GM12891 (cell line): ENCODE measurements at regions not wholly inside any gene's neighbourhood (a gene's known extent, or its start where the extent isn't known, plus 50 kb on each side); places are given as distances from the start of the nearest gene placed in this dataset.
"Not testable (repeated sequence)": the region's sequence is repeated elsewhere in the genome, so short reads cannot be mapped to it uniquely, and the experiment has no call there.

Experiments
- DNase-seq: peaks from one replicate; pipeline ENCODE4 v3.0.0; 2011; ENCODE audit warnings: low spot score; ENCODE audit not compliant: insufficient read length
- FAIRE-seq: peaks from 2 replicates; lab custom pipeline; 2011; peaks lifted over from hg19 to GRCh38; lab: Jason Lieb, UNC
- PAX5 ChIP-seq: IDR thresholded peaks from 2 replicates; pipeline ENCODE4 v1.6.1; 2011; ENCODE audit warnings: low read length, moderate library complexity, mild to moderate bottlenecking; ENCODE audit not compliant: insufficient read depth, severe bottlenecking
- POLR2A ChIP-seq: IDR thresholded peaks from 2 replicates; pipeline ENCODE4 v1.6.1; 2011; ENCODE audit warnings: low read depth, low read length, control low read depth
- POLR2AphosphoS5 ChIP-seq: IDR thresholded peaks from 2 replicates; pipeline ENCODE4 v1.6.1; 2011; ENCODE audit warnings: low read depth, low read length, control low read depth
- POU2F2 ChIP-seq: IDR thresholded peaks from 2 replicates; pipeline ENCODE4 v1.6.1; 2011; ENCODE audit warnings: low read depth, mild to moderate bottlenecking, control low read depth, low read length, moderate library complexity
- SPI1 ChIP-seq: IDR thresholded peaks from 2 replicates; pipeline ENCODE4 v1.6.1; 2011; ENCODE audit warnings: low read depth, low read length, control low read depth
- TAF1 ChIP-seq: IDR thresholded peaks from 2 replicates; pipeline ENCODE4 v1.6.1; 2011; ENCODE audit warnings: low read depth, low read length, control low read depth

DNA sequence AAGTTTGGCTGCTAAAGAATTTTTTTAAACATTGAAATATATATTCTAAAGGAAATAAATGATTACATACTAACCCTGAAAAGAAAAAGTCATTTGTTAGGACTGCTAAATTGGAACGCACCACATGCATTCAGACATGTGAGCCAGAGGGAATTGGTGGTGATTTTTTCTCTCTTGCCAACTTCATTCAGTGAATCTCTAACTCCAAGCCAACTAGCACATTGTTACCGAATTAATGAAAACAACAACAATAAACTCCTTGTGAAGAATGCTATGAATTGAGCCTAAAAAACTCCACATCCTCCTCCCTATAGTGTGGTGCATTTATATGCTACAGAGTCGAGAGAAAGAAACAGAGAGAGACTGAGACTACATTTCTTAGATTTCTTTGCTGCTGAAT is 135.5 kb upstream of the CACNA2D1 start:
- FAIRE-seq (no peak), DNase-seq (no peak)
- TF ChIP-seq SPI1, result no peak
- no peak for TF ChIP-seq TAF1
- TF ChIP-seq POU2F2, result no peak
- TF ChIP-seq POLR2A, result no peak
- no peak for TF ChIP-seq POLR2AphosphoS5
- no peak for TF ChIP-seq PAX5

DNA sequence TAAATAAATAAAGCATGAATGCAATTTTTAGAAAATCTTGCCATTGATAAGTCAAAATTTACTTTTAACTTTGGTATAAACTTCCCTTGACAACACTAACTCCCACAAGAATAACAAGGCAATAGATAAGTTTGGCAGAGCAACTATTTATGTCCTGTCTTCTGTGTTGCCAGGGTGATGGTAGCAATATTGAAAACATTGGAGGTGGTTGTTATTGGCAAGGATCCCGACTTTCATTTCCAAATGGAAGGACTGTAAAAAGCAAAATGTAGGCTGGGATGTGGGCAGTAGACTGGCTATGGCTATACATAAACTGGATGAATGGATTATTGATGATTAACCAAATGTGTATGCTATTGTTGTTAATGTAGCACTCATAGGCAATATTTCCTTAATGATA is 134.9 kb upstream of the CACNA2D1 start:
- no peak for DNase-seq
- TF ChIP-seq TAF1 (no peak), POU2F2 (no peak), SPI1 (no peak), POLR2AphosphoS5 (no peak), POLR2A (no peak), PAX5 (no peak)
- no peak for FAIRE-seq

DNA sequence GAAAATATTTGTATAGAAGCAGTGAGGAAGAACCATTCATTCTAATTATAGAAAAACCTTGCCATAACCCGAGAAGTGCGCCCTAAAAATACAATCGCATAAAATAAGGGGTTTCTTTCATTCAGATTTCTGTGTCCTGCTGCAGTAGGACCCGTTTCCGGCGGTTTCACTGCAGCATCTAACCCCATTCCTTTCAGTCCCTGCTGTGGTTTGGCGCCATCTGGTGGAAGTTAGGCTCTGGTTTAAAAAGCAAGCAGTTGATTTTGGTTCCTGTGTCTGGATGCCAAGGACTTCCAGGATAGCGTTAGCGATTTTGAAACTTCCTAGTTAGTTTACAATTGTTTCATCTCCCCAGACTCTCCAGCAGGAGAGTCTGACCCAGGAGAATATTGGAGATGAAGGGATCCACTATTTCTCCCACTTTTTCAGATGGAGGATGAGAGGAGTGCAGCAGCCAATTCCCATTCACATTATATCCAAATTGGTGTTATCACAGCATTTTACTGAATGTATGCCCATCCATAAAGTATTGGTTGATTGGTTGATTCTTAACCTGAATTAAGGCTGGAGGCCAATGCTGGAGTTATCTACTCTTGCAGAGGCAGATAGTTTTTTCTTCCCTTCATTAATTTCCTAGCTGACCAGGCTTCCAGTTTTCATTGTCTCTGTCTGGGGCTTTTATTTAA is 128.8 kb upstream of the CACNA2D1 start:
- TF ChIP-seq POLR2A, result no peak
- TF ChIP-seq POU2F2, result peak; percentile 46; the same call in 1 of the 2 replicates
- DNase-seq (peak; percentile 41), FAIRE-seq (peak; percentile 63)

DNA sequence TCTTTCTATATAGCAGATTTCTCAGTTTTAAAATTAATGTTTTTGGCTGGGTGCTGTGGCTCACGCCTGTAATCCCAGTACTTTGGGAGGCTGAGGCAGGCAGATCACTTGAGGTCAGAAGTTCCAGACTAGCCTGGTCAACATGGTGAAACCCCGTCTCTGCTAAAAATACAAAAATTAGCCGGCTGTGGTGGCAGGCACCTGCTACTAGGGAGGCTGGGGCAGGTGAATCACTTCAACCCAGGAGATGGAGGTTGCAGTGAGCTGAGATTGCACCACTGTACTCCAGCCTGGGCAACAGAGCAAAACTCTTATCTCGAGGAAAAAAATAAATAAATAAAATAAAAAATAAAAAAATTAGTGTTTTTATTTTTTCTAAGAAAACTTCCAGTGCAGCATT is 127.5 kb upstream of the CACNA2D1 start:
- DNase-seq, FAIRE-seq: not testable (repeated sequence)

DNA sequence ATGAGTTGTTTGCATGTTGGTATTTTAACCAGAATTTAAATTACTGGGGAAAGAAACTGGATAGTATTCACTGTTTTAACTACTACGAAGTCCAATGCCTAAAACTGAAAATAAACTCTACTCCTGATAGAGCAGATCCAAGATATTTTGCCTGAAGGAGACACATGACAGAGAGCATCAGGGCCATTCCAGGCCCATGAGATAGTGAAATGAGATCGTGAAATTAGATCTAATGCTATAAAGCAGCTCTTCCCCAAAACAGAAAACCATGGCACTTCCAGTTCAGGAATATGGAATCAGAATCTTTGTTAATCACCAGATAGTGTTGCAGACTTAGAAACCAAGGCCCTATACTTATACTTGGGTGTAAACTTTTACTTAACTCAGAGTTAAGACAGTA is 124.3 kb upstream of the CACNA2D1 start:
- no peak for TF ChIP-seq SPI1
- TF ChIP-seq POLR2A, result no peak
- TF ChIP-seq POLR2AphosphoS5, result no peak
- no peak for TF ChIP-seq PAX5
- TF ChIP-seq TAF1, result no peak
- TF ChIP-seq POU2F2, result no peak
- FAIRE-seq, result no peak

DNA sequence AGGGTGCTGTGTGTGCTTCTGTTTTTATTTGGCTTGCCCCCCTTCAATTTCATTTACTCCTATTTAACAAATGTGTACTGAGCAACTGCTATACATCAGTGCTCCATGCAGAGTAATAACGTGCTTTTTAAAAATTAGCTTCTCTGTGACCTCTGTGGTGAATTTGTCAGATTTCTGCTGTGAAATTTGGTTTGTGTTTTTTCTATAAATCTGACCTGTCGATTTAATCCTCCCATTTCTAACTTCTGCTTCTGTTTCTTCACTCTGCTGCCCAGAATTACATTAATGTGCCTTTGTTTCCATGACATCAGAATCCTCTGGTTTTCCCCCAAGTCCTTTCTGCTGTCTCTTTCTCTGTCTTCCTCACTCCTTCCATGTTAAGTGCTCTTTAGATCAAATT is 123.8 kb upstream of the CACNA2D1 start:
- TF ChIP-seq POLR2AphosphoS5, result no peak
- no peak for TF ChIP-seq POLR2A
- TF ChIP-seq SPI1, result no peak
- no peak for TF ChIP-seq POU2F2
- TF ChIP-seq PAX5, result no peak
- TF ChIP-seq TAF1, result no peak
- no peak for DNase-seq
- FAIRE-seq, result no peak

More for the DNA sequence above, 124.3 kb upstream of the CACNA2D1 start:
- no peak for DNase-seq

DNA sequence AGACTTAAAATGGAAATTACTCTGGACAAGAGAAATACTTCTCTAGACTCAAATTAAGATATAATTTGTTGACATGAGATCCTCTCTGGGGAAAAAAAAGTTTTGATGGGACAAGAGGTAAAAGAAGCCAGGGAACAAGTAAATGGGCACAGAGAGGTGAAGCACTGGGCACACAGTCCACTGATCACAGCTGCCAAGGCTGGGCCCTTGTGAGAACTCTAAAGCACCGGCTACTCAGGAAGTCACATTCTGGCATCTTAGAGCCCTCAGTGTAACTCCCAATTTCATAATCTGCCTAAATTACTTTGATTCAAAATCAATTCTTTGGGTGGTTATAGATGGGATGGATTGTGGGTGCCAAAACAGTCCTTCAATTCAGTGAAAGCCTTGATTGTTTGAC is 123.2 kb upstream of the CACNA2D1 start:
- DNase-seq (no peak), FAIRE-seq (no peak)
- no peak for TF ChIP-seq POU2F2

DNA sequence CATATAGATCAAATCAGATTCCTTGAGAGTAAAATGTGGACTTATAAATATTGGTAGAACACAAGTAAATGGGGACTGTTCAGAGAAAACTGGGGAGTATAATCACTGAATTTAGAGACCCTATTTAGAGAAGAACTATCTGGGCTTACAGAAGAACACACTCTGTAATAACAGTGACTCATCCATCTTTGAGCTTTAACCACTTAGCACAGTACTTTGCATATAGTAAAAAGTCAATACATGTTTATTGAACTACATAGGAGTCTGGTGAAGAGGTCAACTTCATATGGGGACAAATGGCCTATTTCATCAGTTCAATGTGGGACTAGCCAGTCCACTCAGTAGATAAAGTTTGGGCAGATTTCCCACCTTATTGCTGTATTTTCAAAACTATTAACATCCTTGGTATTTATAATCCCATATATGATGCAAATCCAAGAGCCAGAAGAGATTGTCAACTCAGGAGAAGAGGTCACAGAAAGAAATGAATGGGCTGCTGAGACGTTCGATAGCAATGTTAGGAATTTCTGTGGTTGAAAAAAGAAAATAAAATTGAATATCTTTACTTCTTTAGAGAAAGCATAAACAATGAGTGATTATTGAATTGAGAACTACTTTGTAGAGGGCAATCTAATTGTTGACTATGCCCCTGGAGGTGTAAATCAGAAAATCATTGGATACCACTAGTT is 119.3 kb upstream of the CACNA2D1 start:
- FAIRE-seq (no peak), DNase-seq (no peak)

DNA sequence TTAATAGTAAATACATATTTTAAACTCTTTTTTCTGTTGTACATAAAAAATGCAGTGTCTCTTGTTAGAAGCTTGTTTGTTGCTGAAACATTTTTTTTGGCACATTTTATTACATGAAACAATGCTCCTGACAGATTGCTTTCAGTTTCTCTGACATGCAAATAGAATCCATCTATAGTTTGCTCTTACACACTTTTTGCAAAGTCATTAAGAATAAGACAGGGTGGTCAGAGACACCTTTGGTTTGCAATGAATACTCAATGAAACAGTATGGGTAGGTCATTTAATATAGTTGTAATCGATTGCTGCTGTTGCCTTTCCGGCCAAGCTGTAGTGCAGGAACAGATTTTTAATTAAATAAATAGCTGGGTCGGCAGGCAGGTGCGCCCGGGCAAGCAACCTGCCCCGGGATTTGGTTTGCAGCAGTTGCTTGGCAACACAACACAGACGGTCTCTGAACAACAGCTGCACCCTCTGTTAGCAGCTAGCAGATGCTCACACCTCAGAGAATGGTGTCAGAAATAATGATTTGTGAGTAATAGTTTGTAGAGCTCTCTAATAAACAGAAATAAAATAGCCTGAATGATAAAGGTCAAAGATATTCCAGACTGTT is 115.7 kb upstream of the CACNA2D1 start:
- TF ChIP-seq POLR2A (no peak), TAF1 (no peak), PAX5 (no peak), POU2F2 (no peak)
- DNase-seq (no peak), FAIRE-seq (no peak)

More for the DNA sequence above, 119.3 kb upstream of the CACNA2D1 start:
- TF ChIP-seq POU2F2, result no peak
- no peak for TF ChIP-seq POLR2AphosphoS5
- TF ChIP-seq POLR2A, result no peak
- no peak for TF ChIP-seq SPI1
- TF ChIP-seq TAF1, result no peak
- TF ChIP-seq PAX5, result no peak

DNA sequence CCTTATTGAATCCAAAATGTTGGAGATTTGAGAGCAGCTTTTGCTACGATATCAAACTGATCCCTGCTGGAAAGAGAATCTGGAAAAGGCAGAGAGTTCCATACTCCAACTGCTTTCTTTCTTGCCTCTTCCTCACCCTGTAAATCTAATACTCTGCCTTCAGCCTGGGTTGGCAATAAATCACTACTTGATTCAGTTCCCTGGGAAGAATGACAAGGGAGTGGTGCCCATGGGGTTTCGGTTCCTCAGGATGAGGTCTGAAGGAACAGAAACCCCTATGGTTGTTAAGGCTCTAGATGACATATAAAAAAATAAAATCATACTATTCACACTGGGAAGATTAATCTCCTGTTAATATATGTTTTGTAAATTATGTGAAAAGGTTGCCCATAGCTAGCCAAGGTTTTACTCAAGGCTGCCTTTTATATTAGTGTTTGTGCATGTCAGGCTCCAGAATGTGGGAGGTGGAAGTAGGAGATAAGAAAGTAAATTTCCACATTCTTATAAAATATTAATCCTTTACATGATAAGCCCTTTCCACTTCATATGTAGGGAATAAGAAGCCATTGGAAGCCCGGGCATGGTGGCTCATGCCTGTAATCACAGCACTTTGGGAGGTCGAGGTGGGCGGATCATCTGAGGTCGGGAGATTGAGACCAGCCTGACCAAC is 106.2 kb upstream of the CACNA2D1 start:
- no peak for FAIRE-seq
- TF ChIP-seq TAF1 (no peak), SPI1 (no peak), POLR2AphosphoS5 (no peak), POLR2A (no peak), PAX5 (no peak), POU2F2 (no peak)

More for the DNA sequence above, 106.2 kb upstream of the CACNA2D1 start:
- DNase-seq, result no peak
